ENCODE measurements at regions not wholly inside any gene's neighbourhood (a gene's known extent, or its start where the extent isn't known, plus 50 kb on each side); places are given as distances from the start of the nearest gene placed in this dataset.
"Not testable (repeated sequence)": the region's sequence is repeated elsewhere in the genome, so short reads cannot be mapped to it uniquely, and the experiment has no call there.

GRCh38 chr7:76736724-76737123 lies 109.6 kb upstream of the POMZP3 start:
- H3K27me3 Mint-ChIP-seq, CTCF ChIA-PET, H3K9me3 Mint-ChIP-seq: not testable (repeated sequence)

DNA sequence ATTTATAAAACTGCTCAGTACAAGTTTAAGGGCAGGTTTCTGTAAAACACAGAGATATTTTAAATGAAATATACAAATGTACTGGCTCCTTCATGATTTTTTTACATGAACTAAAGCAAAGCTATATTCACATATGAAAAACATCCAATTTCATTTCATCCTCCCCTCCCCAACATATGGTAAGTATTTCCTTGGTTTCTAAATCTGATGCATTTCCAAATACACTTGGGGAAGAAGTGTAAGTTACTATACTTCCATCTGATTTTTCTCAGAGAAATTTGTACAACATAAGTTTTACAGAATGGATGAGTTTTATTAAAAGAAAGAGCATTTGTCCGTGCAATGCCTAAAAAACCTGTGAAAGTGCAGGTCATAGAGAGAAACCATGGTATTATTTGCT lies 109.0 kb upstream of the POMZP3 start:
- H3K4me3 Mint-ChIP-seq, H3K9me3 Mint-ChIP-seq, H3K27me3 Mint-ChIP-seq, H3K4me1 Mint-ChIP-seq, CTCF ChIA-PET, DNase-seq, H3K36me3 Mint-ChIP-seq, H3K27ac Mint-ChIP-seq: not testable (repeated sequence)

More at GRCh38 chr7:76736724-76737123, 109.6 kb upstream of the POMZP3 start:
- not testable (repeated sequence) for H3K4me1 Mint-ChIP-seq, H3K4me3 Mint-ChIP-seq, H3K36me3 Mint-ChIP-seq, DNase-seq, H3K27ac Mint-ChIP-seq

- H3K4me1 Mint-ChIP-seq, H3K4me3 Mint-ChIP-seq, DNase-seq, H3K9me3 Mint-ChIP-seq, H3K27ac Mint-ChIP-seq, CTCF ChIA-PET, H3K27me3 Mint-ChIP-seq, H3K36me3 Mint-ChIP-seq: not testable (repeated sequence)
Measured at GRCh38 chr7:76735668-76736067, 108.6 kb upstream of the POMZP3 start.

GRCh38 chr7:76728571-76728974 lies 101.5 kb upstream of the POMZP3 start:
- H3K27me3 Mint-ChIP-seq, CTCF ChIA-PET, H3K36me3 Mint-ChIP-seq, H3K4me1 Mint-ChIP-seq, H3K9me3 Mint-ChIP-seq, DNase-seq, H3K27ac Mint-ChIP-seq, H3K4me3 Mint-ChIP-seq: not testable (repeated sequence)

DNA sequence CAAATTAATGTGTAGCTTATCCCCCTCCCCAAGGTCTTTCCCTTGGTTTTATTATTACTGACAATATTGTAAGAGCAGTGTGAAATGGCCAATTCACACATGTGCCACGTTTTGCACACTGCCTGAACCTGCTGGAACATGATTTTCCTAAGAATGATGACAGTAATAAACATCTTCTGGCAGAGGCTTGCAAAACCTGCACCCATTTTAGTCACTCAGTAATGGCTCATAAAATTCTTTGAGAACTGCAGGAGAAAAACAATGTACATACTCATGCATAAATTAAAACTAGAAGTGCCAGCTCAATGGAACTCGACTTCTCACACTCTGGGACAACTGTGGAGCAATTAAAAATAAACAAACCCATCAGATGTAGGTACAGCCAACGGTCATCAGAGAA lies 96.8 kb upstream of the POMZP3 start:
- H3K9me3 Mint-ChIP-seq, H3K27me3 Mint-ChIP-seq, DNase-seq, CTCF ChIA-PET, H3K27ac Mint-ChIP-seq, H3K4me1 Mint-ChIP-seq, H3K4me3 Mint-ChIP-seq, H3K36me3 Mint-ChIP-seq: not testable (repeated sequence)

- CTCF ChIA-PET, H3K4me1 Mint-ChIP-seq, DNase-seq, H3K36me3 Mint-ChIP-seq, H3K27me3 Mint-ChIP-seq, H3K27ac Mint-ChIP-seq, H3K4me3 Mint-ChIP-seq: not testable (repeated sequence)
- H3K9me3 Mint-ChIP-seq = peaks cover 11% of the 10 kb centered on the region
Measured at GRCh38 chr7:76716551-76716950, 89.5 kb upstream of the POMZP3 start.

DNA sequence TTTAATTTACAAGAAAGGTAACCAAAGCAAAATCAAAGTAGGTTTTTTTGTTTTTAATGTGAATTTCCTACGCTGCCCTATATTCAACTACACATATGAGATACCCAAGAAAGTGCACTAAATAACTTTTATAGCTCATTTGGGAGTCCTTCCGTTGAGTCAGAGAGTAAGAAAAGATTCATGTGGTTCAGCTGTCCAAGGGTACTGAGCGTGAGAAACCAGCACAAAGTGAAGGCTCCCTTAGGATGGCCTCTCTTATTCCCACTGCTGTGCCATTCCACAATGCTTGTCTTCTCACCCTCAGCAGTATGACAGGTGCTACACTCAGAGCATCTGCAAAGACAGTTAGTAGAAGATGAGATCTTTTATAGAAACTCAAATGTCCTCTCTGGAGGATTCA lies 85.8 kb upstream of the POMZP3 start:
- H3K4me3 Mint-ChIP-seq, H3K27ac Mint-ChIP-seq, DNase-seq, H3K36me3 Mint-ChIP-seq, H3K4me1 Mint-ChIP-seq, CTCF ChIA-PET, H3K27me3 Mint-ChIP-seq: not testable (repeated sequence)
- peaks cover 11% of the 10 kb centered on the region for H3K9me3 Mint-ChIP-seq

GRCh38 chr7:76711648-76712047 lies 84.6 kb upstream of the POMZP3 start:
- H3K36me3 Mint-ChIP-seq, H3K4me3 Mint-ChIP-seq, H3K27ac Mint-ChIP-seq, CTCF ChIA-PET, H3K4me1 Mint-ChIP-seq, H3K27me3 Mint-ChIP-seq, H3K9me3 Mint-ChIP-seq, DNase-seq: not testable (repeated sequence)

GRCh38 chr7:76709703-76710102 lies 82.6 kb upstream of the POMZP3 start:
- H3K4me1 Mint-ChIP-seq, H3K9me3 Mint-ChIP-seq, H3K27ac Mint-ChIP-seq, CTCF ChIA-PET, H3K4me3 Mint-ChIP-seq, DNase-seq, H3K36me3 Mint-ChIP-seq, H3K27me3 Mint-ChIP-seq: not testable (repeated sequence)

GRCh38 chr7:76708446-76708845 lies 81.4 kb upstream of the POMZP3 start:
- not testable (repeated sequence) for H3K27me3 Mint-ChIP-seq

DNA sequence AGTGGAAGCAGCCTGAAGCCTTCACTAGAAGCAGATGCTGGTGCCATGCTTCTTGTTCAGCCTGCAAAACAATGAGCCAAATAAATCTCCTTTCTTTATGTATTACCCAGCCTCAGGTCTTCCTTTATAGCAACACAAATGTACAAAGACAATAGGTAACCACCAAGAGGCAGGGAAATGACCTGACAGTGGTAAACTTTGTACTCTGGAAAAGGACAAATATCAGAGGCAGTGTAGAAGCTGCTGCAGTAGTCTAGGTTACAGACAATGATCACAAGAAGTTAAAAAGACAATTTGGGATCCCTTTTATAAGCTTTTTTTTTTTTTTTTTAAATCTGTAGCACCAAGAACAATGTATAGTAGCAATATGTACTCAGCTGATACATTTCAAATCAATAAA lies 76.7 kb upstream of the POMZP3 start:
- H3K4me1 Mint-ChIP-seq, H3K27ac Mint-ChIP-seq: not testable (repeated sequence)

More at GRCh38 chr7:76708446-76708845, 81.4 kb upstream of the POMZP3 start:
- DNase-seq, H3K4me3 Mint-ChIP-seq, CTCF ChIA-PET, H3K9me3 Mint-ChIP-seq, H3K27ac Mint-ChIP-seq, H3K4me1 Mint-ChIP-seq, H3K36me3 Mint-ChIP-seq: not testable (repeated sequence)

GRCh38 chr7:76686277-76686676 lies 59.2 kb upstream of the POMZP3 start:
- DNase-seq, CTCF ChIA-PET, H3K9me3 Mint-ChIP-seq, H3K27ac Mint-ChIP-seq, H3K27me3 Mint-ChIP-seq, H3K4me3 Mint-ChIP-seq, H3K36me3 Mint-ChIP-seq, H3K4me1 Mint-ChIP-seq: not testable (repeated sequence)

More for the DNA sequence above, 76.7 kb upstream of the POMZP3 start:
- H3K4me3 Mint-ChIP-seq, H3K9me3 Mint-ChIP-seq, DNase-seq, H3K27me3 Mint-ChIP-seq, CTCF ChIA-PET, H3K36me3 Mint-ChIP-seq: not testable (repeated sequence)

DNA sequence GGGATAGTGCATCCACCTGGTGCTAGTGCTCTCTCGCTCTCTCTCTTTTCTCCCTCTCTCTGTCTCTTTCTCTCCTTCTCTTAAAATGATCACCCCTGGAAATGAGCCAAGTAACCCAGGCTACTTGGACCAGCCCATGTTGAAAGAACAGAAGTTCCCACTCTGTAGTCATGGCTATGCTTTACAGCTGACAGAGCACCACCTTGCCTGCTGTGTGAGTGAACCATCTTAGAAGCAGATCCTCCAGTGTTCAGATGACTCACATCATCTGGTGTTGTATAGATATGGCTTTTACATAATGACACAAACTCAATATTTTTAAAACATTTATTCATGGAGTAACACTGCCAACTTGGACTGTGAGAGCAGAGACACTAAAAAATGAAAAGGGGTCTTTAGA lies 57.7 kb upstream of the POMZP3 start:
- not testable (repeated sequence) for H3K36me3 Mint-ChIP-seq, H3K27me3 Mint-ChIP-seq, H3K27ac Mint-ChIP-seq

DNA sequence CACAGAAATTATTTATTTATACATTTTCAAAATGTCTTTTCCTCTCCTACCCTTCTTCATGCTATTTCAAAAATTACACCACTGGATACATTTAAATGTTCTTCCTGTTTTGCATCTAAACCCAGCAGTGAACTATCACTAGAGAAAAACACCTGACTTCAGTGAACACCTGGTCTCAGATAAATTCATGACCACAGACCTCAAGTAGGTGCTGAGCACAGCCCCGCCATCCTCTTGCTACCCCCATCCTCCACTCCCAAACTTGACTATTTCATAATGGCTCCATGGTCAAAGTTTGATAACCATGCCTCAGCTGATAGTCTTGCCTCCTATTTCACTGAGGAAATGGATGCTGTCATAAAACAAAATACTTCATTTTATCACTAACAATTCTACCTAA lies 56.6 kb upstream of the POMZP3 start:
- H3K9me3 Mint-ChIP-seq, H3K27me3 Mint-ChIP-seq, CTCF ChIA-PET, H3K27ac Mint-ChIP-seq, DNase-seq, H3K4me1 Mint-ChIP-seq, H3K4me3 Mint-ChIP-seq, H3K36me3 Mint-ChIP-seq: not testable (repeated sequence)

More for the DNA sequence above, 57.7 kb upstream of the POMZP3 start:
- H3K4me3 Mint-ChIP-seq, DNase-seq, H3K4me1 Mint-ChIP-seq, CTCF ChIA-PET, H3K9me3 Mint-ChIP-seq: not testable (repeated sequence)

DNA sequence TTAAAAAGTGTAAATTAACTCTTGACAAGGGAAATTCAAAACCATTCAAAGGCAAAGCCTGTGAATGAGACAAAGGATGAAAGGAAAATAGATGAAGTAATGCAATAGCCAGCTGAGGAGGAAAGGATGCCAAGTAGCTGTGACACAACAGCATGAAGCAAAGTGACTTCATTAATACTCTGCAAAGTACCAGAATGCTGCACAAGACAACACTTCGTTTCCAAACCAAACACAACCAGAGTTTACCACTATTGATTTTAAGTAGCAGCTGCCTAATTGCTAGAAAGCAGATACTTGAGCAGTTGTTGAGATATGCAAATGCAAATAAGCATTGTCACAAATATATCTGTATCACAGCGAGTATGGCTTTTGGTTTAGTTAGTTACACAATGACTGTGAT lies 54.7 kb upstream of the POMZP3 start:
- H3K9me3 Mint-ChIP-seq, H3K36me3 Mint-ChIP-seq, DNase-seq, H3K4me3 Mint-ChIP-seq, H3K27ac Mint-ChIP-seq, H3K4me1 Mint-ChIP-seq, CTCF ChIA-PET: not testable (repeated sequence)
- H3K27me3 Mint-ChIP-seq = peaks cover 20% of the 10 kb centered on the region

GRCh38 chr7:76679174-76679573 lies 52.1 kb upstream of the POMZP3 start:
- H3K4me1 Mint-ChIP-seq, CTCF ChIA-PET, H3K4me3 Mint-ChIP-seq: not testable (repeated sequence)

More at GRCh38 chr7:76679174-76679573, 52.1 kb upstream of the POMZP3 start:
- H3K27ac Mint-ChIP-seq, H3K9me3 Mint-ChIP-seq, H3K36me3 Mint-ChIP-seq, DNase-seq: not testable (repeated sequence)
- peaks cover 21% of the 10 kb centered on the region for H3K27me3 Mint-ChIP-seq

All from activated naive CD4-positive, alpha-beta T cell treated with anti-CD3 and anti-CD28 coated beads, Interleukin-2, amount 10 ng/mL, durations not matched to agents 7 days and 5 days (primary cell).